GM12878 (cell line): ENCODE measurements at regions not wholly inside any gene's neighbourhood (a gene's known extent, or its start where the extent isn't known, plus 50 kb on each side); places are given as distances from the start of the nearest gene placed in this dataset.
A peak's percentile ranks its signal among the peaks of the same experiment; 100 is the strongest.

ENCODE experiments used
- ATAC-seq: fragments of 200-7000 bp; cut with Tn5 transposase; 3 replicates; pipeline ENCODE4 v1.9.1; 2020; ENCODE audit warnings: mild to moderate bottlenecking, moderate library complexity
- BruUV-seq: library from RNA; stranded (reverse); fragments of 400-500 nt; replicated peaks from 2 replicates; lab custom pipeline; 2021; lab: Mats Ljungman, UMichigan
- CTCF ChIA-PET: fragments of 300-600 bp; sonication (Branson Sonifier 250); formaldehyde crosslinking; extraction: SDS; loops from one replicate; lab custom pipeline; 2021; ENCODE audit warnings: inconsistent platforms; lab: Yijun Ruan, JAX
- POLR2A ChIA-PET: fragments of 350-600 bp; formaldehyde crosslinking; extraction: SDS; loops from one replicate; lab custom pipeline; 2021; ENCODE audit warnings: inconsistent platforms; lab: Charles Lee
- RAD21 ChIA-PET: fragments of 300-600 bp; sonication (Branson Sonifier 250); formaldehyde crosslinking; loops from one replicate; lab custom pipeline; 2023; ENCODE audit warnings: antibody characterized with exemption; ENCODE audit not compliant: unreplicated experiment; lab: Charles Lee
- SMC1A ChIA-PET: fragments of 300-600 bp; sonication (Branson Sonifier 250); formaldehyde crosslinking; loops from one replicate; lab custom pipeline; 2023; ENCODE audit not compliant: unreplicated experiment, uncharacterized antibody; lab: Charles Lee
- DNase-seq: peaks from one replicate; pipeline ENCODE4 v3.0.0-alpha.2; 2011; ENCODE audit warnings: low read depth, low spot score
- FAIRE-seq: peaks from 3 replicates; lab custom pipeline; 2011; peaks lifted over from hg19 to GRCh38; lab: Jason Lieb, UNC
- H2AFZ ChIP-seq: 2 replicates; pipeline ENCODE4 v1.6.0; 2011; ENCODE audit warnings: low read depth, low read length, control low read depth; ENCODE audit not compliant: control insufficient read depth
- H3K27ac ChIP-seq: 2 replicates; pipeline ENCODE4 v1.5.1; 2011; ENCODE audit warnings: control low read depth; ENCODE audit not compliant: control insufficient read depth, insufficient read depth
- H3K27me3 ChIP-seq, 2 experiments: replicated peaks in 1 of 2; 2 replicates each; pipeline versions ENCODE4 v1.6.0 to v1.6.1; 2011; ENCODE audit warnings: low read length in 1 of 2; ENCODE audit not compliant: control insufficient read depth in 2 of 2, insufficient read depth in 2 of 2
- H3K36me3 ChIP-seq, 2 experiments: 2 replicates each; pipeline ENCODE4 v1.5.1; 2011; ENCODE audit warnings: low read length in 1 of 2; ENCODE audit not compliant: control insufficient read depth in 2 of 2, insufficient read depth in 2 of 2
- H3K4me1 ChIP-seq: 2 replicates; pipeline ENCODE4 v1.6.1; 2011; ENCODE audit warnings: mild to moderate bottlenecking, low read length, moderate library complexity, mixed read lengths; ENCODE audit not compliant: control insufficient read depth, insufficient read depth
- H3K4me2 ChIP-seq: 2 replicates; pipeline ENCODE4 v1.6.0; 2011; ENCODE audit warnings: control low read depth; ENCODE audit not compliant: control insufficient read depth, insufficient read depth
- H3K4me3 ChIP-seq: fragments of 200-600 bp; sonication (generic); 2 replicates; pipeline ENCODE4 v1.5.1; 2016
- H3K79me2 ChIP-seq: 2 replicates; pipeline ENCODE4 v1.6.0; 2011; ENCODE audit warnings: low read length; ENCODE audit not compliant: control insufficient read depth, insufficient read depth
- H3K9ac ChIP-seq: 2 replicates; pipeline ENCODE4 v1.8.0; 2011; ENCODE audit warnings: low read length, control low read depth, mixed read lengths; ENCODE audit not compliant: control insufficient read depth, insufficient read depth
- H3K9me3 ChIP-seq: replicated peaks from 3 replicates; pipeline ENCODE4 v1.5.1; 2011; ENCODE audit warnings: mild to moderate bottlenecking, low read length; ENCODE audit not compliant: control insufficient read depth, insufficient read depth
- H4K20me1 ChIP-seq: 2 replicates; pipeline ENCODE4 v1.6.0; 2011; ENCODE audit not compliant: control insufficient read depth, insufficient read depth
- BCL11A ChIP-seq: IDR thresholded peaks from 2 replicates; pipeline ENCODE4 v1.6.1; 2011; ENCODE audit warnings: low read depth, low read length
- BMI1 ChIP-seq: fragments of 450-650 bp; IDR thresholded peaks from 2 replicates; pipeline ENCODE4 v1.6.1; 2016; ENCODE audit warnings: mild to moderate bottlenecking, moderate library complexity, borderline replicate concordance
- BRCA1 ChIP-seq: IDR thresholded peaks from 2 replicates; pipeline ENCODE4 v1.6.1; 2011; ENCODE audit warnings: low read depth, low read length, improper control_type of control experiment
- ETV6 ChIP-seq, 2 experiments: fragments of 450-650 bp in 1 of 2; IDR thresholded peaks in 1 of 2; conservative IDR thresholded peaks in 1 of 2; 2 replicates each; pipeline ENCODE4 v1.6.1; 2014; ENCODE audit warnings: antibody characterized with exemption in 1 of 2, borderline replicate concordance in 1 of 2, low read depth in 1 of 2, mild to moderate bottlenecking in 1 of 2, moderate library complexity in 1 of 2
- EZH2 ChIP-seq: IDR thresholded peaks from 2 replicates; pipeline ENCODE4 v1.6.1; 2012; ENCODE audit warnings: low read depth, mild to moderate bottlenecking, control low read depth, inconsistent platforms, low read length, borderline replicate concordance; ENCODE audit not compliant: control insufficient read depth
- FOS ChIP-seq: IDR thresholded peaks from 3 replicates; pipeline ENCODE4 v1.6.1; 2011; ENCODE audit warnings: borderline replicate concordance; ENCODE audit not compliant: insufficient read length; ENCODE audit errors: extremely low read depth
- HDAC6 ChIP-seq: fragments of 200-600 bp; sonication (generic); IDR thresholded peaks from one replicate; pipeline ENCODE4 v1.8.0; 2017; ENCODE audit warnings: antibody characterized with exemption; ENCODE audit not compliant: unreplicated experiment
- HDGF ChIP-seq: fragments of 450-650 bp; IDR thresholded peaks from 2 replicates; pipeline ENCODE4 v1.6.1; 2016; ENCODE audit warnings: antibody characterized with exemption
- KAT2A ChIP-seq: conservative IDR thresholded peaks from 2 replicates; pipeline ENCODE4 v1.6.1; 2011; ENCODE audit warnings: low read depth, low read length; ENCODE audit not compliant: control insufficient read depth
- MTA2 ChIP-seq: fragments of 450-650 bp; IDR thresholded peaks from 2 replicates; pipeline ENCODE4 v1.6.1; 2016; ENCODE audit warnings: low read depth, mild to moderate bottlenecking, moderate library complexity
- NR2C1 ChIP-seq: fragments of 450-650 bp; IDR thresholded peaks from 2 replicates; pipeline ENCODE4 v1.6.1; 2017; ENCODE audit warnings: antibody characterized with exemption, mild to moderate bottlenecking, moderate library complexity
- NR2F1 ChIP-seq: fragments of 450-650 bp; conservative IDR thresholded peaks from 2 replicates; pipeline ENCODE4 v1.6.1; 2017; ENCODE audit warnings: mild to moderate bottlenecking
- POLR2A ChIP-seq: IDR thresholded peaks from 2 replicates; pipeline ENCODE4 v1.6.1; 2011; ENCODE audit warnings: low read depth, mild to moderate bottlenecking, low read length
- SPI1 ChIP-seq: IDR thresholded peaks from 2 replicates; pipeline ENCODE4 v1.6.1; 2011; ENCODE audit warnings: low read depth, mild to moderate bottlenecking, low read length, moderate library complexity, borderline replicate concordance; ENCODE audit not compliant: insufficient read depth
- STAT1 ChIP-seq: fragments of 450-650 bp; conservative IDR thresholded peaks from 2 replicates; pipeline ENCODE4 v1.6.1; 2014; ENCODE audit warnings: antibody characterized with exemption, mild to moderate bottlenecking
- WGBS: methylation state at CpG from one replicate; pipeline ENCODE4 v1.1.6; 2016; ENCODE audit warnings: low lambda C conversion rate; ENCODE audit not compliant: insufficient replicate concordance, insufficient coverage; ENCODE audit errors: missing lambda C conversion rate; 5-methylcytosine and 5-hydroxymethylcytosine counted together
- in situ Hi-C: fragments of 300-500 bp; cut with MboI; formaldehyde crosslinking; loops from 9 replicates; pipeline ENCODE4 v1.14.3; 2018; ENCODE audit warnings: mixed read lengths
- intact Hi-C: fragments of 100-400 bp; cut with micrococcal nuclease; formaldehyde crosslinking; loops from one replicate; pipeline ENCODE4 v1.14.2; 2022; ENCODE audit not compliant: unreplicated experiment
- TF ChIP-seq, protein P1 (sequence below): IDR thresholded peaks from 2 replicates; pipeline ENCODE4 v1.6.1; 2012; ENCODE audit warnings: low read depth, low read length, improper control_type of control experiment

GRCh38 chr2:155364766-155365165, 666.3 kb downstream of the KCNJ3 start:
- CTCF ChIA-PET = interaction anchor here (0.6 to 2.5 kb wide), 3 partner anchors 12 to 1116 kb away, joined by 3 to 9 read pairs (median 3); no protein-coding TSS in a partner anchor

More at GRCh38 chr2:155364766-155365165, 666.3 kb downstream of the KCNJ3 start:
- intact Hi-C loops = loop anchor here (10.0 kb wide), 1 partner anchor 1690 kb away; no protein-coding TSS in a partner anchor
- Histone ChIP-seq H2AFZ (no peak overlapping the region), H3K4me3 (no peak overlapping the region), H3K4me1 (no peaks in the 10 kb centered on the region), H3K79me2 (no peaks in the 10 kb centered on the region), H3K4me2 (no peak overlapping the region), H3K9me3 (no peaks in the 10 kb centered on the region), H3K9ac (no peak overlapping the region), H3K27me3 (no peaks in the 10 kb centered on the region), H4K20me1 (no peaks in the 10 kb centered on the region), H3K36me3 (no peaks in the 10 kb centered on the region), H3K27ac (no peak overlapping the region)
- FAIRE-seq = no peak
- WGBS = 58% methylated on average over 3 of the region's 3 CpGs
- TF ChIP-seq, protein P1, sequence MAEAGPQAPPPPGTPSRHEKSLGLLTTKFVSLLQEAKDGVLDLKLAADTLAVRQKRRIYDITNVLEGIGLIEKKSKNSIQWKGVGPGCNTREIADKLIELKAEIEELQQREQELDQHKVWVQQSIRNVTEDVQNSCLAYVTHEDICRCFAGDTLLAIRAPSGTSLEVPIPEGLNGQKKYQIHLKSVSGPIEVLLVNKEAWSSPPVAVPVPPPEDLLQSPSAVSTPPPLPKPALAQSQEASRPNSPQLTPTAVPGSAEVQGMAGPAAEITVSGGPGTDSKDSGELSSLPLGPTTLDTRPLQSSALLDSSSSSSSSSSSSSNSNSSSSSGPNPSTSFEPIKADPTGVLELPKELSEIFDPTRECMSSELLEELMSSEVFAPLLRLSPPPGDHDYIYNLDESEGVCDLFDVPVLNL = no peak
- TF ChIP-seq NR2C1 (no peak), POLR2A (no peak), BCL11A (no peak), NR2F1 (no peak), MTA2 (no peak), KAT2A (no peak), BMI1 (no peak), STAT1 (no peak), SPI1 (no peak), HDAC6 (no peak), HDGF (no peak), FOS (no peak), ETV6 (conservative IDR thresholded peaks at IDR 0.05 in 1 of 2, IDR thresholded peaks at IDR 0.05 in 1 of 2; ENCODE audit: borderline replicate concordance in 1 of 2, low read depth in 1 of 2) (no peak), BRCA1 (no peak), EZH2 (no peak)
- DNase-seq = no peak
- no TSS peak for BruUV-seq
- ChIA-PET SMC1A (interaction anchor here (0.6 to 1.0 kb wide), 2 partner anchors 8 to 1626 kb away, joined by 3 to 4 read pairs; no protein-coding TSS in a partner anchor), RAD21 (no interaction called here), POLR2A (no interaction called here)
- in situ Hi-C loops = loop anchor here (25.0 kb wide), 1 partner anchor 1523 kb away; no protein-coding TSS in a partner anchor
- peak; percentile 47 for ATAC-seq
